MCF 10A (cell line): ENCODE measurements at regions not wholly inside any gene's neighbourhood (a gene's known extent, or its start where the extent isn't known, plus 50 kb on each side); places are given as distances from the start of the nearest gene placed in this dataset.
A peak's percentile ranks its signal among the peaks of the same experiment; 100 is the strongest.

Experiments used
- BruUV-seq: library from RNA; stranded (reverse); fragments of 400-500 nt; replicated peaks from 2 replicates; lab custom pipeline; 2021; lab: Mats Ljungman, UMichigan
- CTCF ChIA-PET: fragments of 300-600 bp; sonication (Branson Sonifier 250); formaldehyde crosslinking; extraction: SDS; loops from one replicate; lab custom pipeline; 2021; ENCODE audit warnings: antibody characterized with exemption, inconsistent platforms; lab: Yijun Ruan, JAX
- POLR2A ChIA-PET: fragments of 300-600, 350-650 bp; sonication (Branson Sonifier 250); formaldehyde crosslinking; extraction: SDS; loops from one replicate; lab custom pipeline; 2020; ENCODE audit warnings: antibody characterized with exemption, inconsistent platforms; lab: Yijun Ruan, JAX
- DNase-seq: peaks from one replicate; pipeline ENCODE4 v3.0.0-alpha.2; 2018; ENCODE audit not compliant: unreplicated experiment
- H3K27ac Mint-ChIP-seq: one replicate; pipeline ENCODE4 v1.8.0; 2022; ENCODE audit warnings: mild to moderate bottlenecking, low read depth, mixed read lengths; ENCODE audit not compliant: unreplicated experiment
- H3K27me3 Mint-ChIP-seq: one replicate; pipeline ENCODE4 v1.8.0; 2022; ENCODE audit warnings: mixed read lengths; ENCODE audit not compliant: insufficient read depth, unreplicated experiment
- H3K36me3 Mint-ChIP-seq: one replicate; pipeline ENCODE4 v1.8.0; 2022; ENCODE audit warnings: mild to moderate bottlenecking, moderate library complexity, mixed read lengths; ENCODE audit not compliant: insufficient read depth, unreplicated experiment
- H3K4me1 Mint-ChIP-seq: one replicate; pipeline ENCODE4 v1.8.0; 2022; ENCODE audit warnings: mixed read lengths; ENCODE audit not compliant: insufficient read depth, unreplicated experiment
- H3K4me3 Mint-ChIP-seq: one replicate; pipeline ENCODE4 v1.8.0; 2022; ENCODE audit warnings: mild to moderate bottlenecking, moderate library complexity, mixed read lengths; ENCODE audit not compliant: unreplicated experiment
- H3K9me3 Mint-ChIP-seq: one replicate; pipeline ENCODE4 v1.8.0; 2022; ENCODE audit warnings: mixed read lengths; ENCODE audit not compliant: unreplicated experiment
- CTCF ChIP-seq: fragments of 200-600 bp; IDR thresholded peaks from one replicate; pipeline ENCODE4 v1.8.0; 2022; ENCODE audit warnings: antibody characterized with exemption, mild to moderate bottlenecking; ENCODE audit not compliant: unreplicated experiment
- intact Hi-C: fragments of 100-400 bp; cut with micrococcal nuclease; formaldehyde crosslinking; loops from 2 replicates; pipeline ENCODE4 v1.14.1; 2022

GRCh38 chr20:24781418-24781980, 167.6 kb upstream of the CST7 start:
- DNase-seq, result peak; percentile 26
- Mint-ChIP-seq H3K4me1 (no peaks in the 10 kb centered on the region), H3K9me3 (no peaks in the 10 kb centered on the region), H3K27me3 (peaks cover 11% of the 10 kb centered on the region), H3K27ac (no peak overlapping the region), H3K4me3 (no peak overlapping the region), H3K36me3 (no peaks in the 10 kb centered on the region)
- POLR2A ChIA-PET, result interaction anchor here (0.6 kb wide), 1 partner anchor 213 kb away, joined by 4 read pairs; no protein-coding TSS in a partner anchor
- BruUV-seq, result no TSS peak
- CTCF ChIA-PET, result interaction anchor here (0.7 to 1.5 kb wide), 11 partner anchors 9 to 623 kb away, joined by 3 to 5 read pairs (median 4); no protein-coding TSS in a partner anchor
- intact Hi-C loops, result no loop called here
- TF ChIP-seq CTCF, result peak; percentile 22

GRCh38 chr20:24782301-24782700, 166.8 kb upstream of the CST7 start:
- CTCF ChIA-PET, result interaction anchor here (0.6 to 1.5 kb wide), 2 partner anchors 148 to 400 kb away, joined by 3 to 4 read pairs; no protein-coding TSS in a partner anchor
- Mint-ChIP-seq H3K4me3 (no peak overlapping the region), H3K27ac (no peak overlapping the region), H3K4me1 (no peaks in the 10 kb centered on the region), H3K36me3 (no peaks in the 10 kb centered on the region), H3K9me3 (no peaks in the 10 kb centered on the region), H3K27me3 (peaks cover 11% of the 10 kb centered on the region)
- POLR2A ChIA-PET, result no interaction called here
- no TSS peak for BruUV-seq
- no peak for TF ChIP-seq CTCF
- DNase-seq, result no peak
- intact Hi-C loops, result no loop called here

GRCh38 chr20:24782801-24783630, 166.1 kb upstream of the CST7 start:
- no peak overlapping the region for H3K4me3 Mint-ChIP-seq

More at GRCh38 chr20:24782801-24783630, 166.1 kb upstream of the CST7 start:
- no peaks in the 10 kb centered on the region for H3K36me3 Mint-ChIP-seq
- H3K27me3 Mint-ChIP-seq, result peaks cover 11% of the 10 kb centered on the region
- POLR2A ChIA-PET, result no interaction called here
- BruUV-seq, result no TSS peak
- intact Hi-C loops, result no loop called here
- no peak for TF ChIP-seq CTCF
- no peak overlapping the region for H3K27ac Mint-ChIP-seq
- no peak for DNase-seq
- no peaks in the 10 kb centered on the region for H3K4me1 Mint-ChIP-seq
- H3K9me3 Mint-ChIP-seq, result no peaks in the 10 kb centered on the region
- CTCF ChIA-PET, result interaction anchor here (0.6 kb wide), 2 partner anchors 401 to 681 kb away, joined by 3 read pairs; no protein-coding TSS in a partner anchor
